ENCODE measurements at regions not wholly inside any gene's neighbourhood (a gene's known extent, or its start where the extent isn't known, plus 50 kb on each side); places are given as distances from the start of the nearest gene placed in this dataset.

DNA sequence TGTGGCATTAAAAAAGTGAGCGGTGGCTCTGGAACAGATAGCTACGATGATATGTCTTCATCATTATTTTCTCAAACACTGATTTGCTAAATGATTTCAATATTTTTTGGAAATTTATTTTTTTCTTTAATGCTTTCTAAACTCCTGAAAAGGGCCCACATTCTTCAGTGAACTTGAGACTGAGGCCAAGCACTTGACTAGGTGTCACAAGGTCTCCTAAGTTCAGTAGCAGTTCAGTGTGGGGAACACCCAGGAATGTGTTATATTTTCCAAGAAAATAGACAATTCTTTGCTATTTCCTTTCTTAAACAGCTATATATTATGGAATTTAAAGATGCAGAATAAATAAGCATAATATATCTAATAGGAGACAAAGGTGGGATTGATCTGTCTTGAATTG is 850.9 kb downstream of the USP25 start:
- DNase-seq (ENCODE audit: low spot score), result no peak

DNA sequence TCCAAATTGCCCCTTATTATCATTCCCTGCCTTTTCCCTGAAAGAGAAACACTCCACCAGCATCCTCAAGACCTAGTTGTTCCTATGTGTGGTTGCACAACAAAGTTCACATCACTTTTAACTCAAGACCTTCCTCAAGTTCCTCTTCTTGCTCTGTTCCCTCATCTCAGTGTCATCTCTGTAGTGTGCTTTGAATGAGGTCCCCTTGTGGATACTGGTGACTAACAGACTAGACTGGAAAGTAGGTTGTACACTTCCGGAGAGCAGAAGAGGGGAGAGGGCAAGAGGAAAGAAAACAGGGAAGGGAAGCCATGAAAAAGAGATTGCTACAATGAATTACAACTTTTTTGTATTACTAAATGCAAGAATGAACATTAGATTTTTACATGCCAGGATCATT is 853.8 kb downstream of the USP25 start:
- no peak for DNase-seq (ENCODE audit: low spot score)

DNA sequence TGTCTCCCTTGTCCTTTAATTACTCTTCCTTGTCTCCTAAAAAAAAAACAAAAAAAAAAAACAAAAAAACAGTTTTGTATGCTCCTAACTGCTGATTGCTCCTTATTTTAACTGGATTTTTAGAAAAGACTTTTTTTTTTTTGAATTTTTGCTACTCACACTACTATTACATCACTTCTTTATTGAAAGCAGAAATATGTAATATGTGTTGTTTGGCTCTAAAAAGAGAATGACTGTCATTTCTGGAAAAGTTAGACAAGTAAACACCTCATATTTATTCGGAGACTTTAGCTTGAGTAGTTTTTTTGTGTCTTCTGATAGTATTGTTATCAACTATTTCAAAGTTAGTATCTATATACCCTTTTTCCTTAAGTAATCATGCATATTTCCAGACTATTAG is 855.0 kb downstream of the USP25 start:
- no peak for DNase-seq (ENCODE audit: low spot score)

DNA sequence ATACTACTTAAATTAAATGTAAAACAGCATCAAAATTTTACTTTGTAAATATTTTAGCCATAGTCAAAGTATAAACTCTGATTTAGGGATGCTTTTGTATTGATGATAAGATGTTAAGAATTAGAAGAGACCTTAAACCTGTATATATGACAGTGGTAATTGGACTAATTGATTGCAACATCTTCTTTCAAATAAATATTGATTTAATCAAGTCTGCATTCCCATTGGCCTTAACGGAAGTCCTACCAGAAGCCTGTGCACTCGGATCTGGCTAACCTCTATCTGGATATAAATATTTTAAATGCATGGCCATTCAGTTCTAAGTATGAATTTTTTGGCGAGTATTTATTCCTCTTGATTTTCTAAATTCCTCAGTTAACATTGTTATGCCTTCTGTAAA is 856.1 kb downstream of the USP25 start:
- no peak for DNase-seq (ENCODE audit: low spot score)

DNA sequence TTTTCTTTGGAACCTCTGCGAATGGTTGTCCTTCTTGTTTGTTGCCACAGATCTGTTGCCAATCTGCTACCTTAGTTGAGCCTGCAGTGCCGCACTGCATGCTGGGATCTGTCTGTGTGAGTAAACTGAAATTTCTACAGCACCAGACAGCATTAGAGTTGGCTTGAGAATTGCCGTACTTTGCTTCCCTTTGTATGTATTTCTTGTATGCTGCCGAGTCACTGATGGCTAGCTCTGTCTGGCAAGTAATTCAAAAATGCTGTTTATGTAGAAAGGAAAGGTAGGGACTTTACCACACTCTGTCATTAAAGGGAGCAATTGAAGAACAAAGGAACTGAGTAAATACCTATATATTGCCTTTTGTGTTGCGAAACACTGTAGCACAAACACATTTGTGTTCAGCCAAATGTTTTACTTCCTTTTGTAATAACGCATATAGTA is 857.4 kb downstream of the USP25 start:
- DNase-seq (ENCODE audit: low spot score), result peak; percentile 82

DNA sequence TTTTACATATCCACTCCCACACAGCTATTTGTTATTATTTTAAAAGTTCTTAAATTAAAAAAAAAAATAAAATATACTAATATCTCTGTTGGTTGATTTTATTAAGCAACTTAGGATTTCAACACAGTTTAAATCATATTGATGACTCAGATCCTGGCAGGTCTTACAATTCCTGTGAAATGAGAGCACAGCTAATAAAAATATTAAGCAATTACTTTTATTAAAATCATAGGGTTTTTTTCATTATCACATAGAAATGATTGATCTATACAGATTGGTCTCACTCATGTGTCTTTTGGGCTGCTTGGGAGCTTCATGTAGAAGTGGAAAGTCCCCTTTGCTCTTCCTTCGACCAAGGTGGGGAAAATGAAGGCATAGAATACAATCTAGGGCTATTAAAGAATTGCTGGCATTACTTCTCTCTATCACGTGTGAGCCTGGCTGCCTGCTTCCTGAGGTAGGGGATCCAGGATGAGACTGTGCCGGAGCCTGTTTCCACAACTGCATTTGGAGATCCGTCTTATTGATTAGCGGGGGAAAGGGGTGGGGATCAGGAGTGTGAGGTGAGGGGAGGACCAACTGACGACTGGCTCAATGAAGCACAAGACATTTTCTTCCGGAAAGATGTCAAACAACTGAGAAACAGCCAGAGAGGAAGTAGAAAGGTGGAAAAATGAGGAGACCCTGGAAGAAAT is 858.0 kb downstream of the USP25 start:
- DNase-seq (ENCODE audit: low spot score), result peak; percentile 19

DNA sequence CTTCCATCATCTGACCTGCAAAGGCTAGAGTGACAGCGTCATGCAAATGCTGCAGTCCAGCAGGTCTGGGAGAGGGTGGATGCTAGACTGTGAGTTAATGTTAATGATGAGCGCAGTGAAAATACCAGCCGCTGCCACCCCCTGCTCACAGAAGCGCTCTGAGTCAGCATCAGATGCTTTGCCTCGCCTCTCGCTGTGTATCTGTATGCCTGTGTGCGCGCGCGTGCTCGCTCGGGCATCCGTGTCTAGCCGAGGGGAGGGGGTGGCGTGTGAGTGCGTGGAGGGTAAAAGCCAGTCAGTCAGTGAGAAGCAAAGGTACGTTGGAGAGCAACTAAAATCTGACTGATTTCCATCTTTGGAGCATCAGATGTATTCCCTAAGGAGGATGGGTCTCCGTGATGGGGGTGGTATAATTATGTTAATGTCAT is 858.7 kb downstream of the USP25 start:
- peak; percentile 92 for DNase-seq (ENCODE audit: low spot score)

DNA sequence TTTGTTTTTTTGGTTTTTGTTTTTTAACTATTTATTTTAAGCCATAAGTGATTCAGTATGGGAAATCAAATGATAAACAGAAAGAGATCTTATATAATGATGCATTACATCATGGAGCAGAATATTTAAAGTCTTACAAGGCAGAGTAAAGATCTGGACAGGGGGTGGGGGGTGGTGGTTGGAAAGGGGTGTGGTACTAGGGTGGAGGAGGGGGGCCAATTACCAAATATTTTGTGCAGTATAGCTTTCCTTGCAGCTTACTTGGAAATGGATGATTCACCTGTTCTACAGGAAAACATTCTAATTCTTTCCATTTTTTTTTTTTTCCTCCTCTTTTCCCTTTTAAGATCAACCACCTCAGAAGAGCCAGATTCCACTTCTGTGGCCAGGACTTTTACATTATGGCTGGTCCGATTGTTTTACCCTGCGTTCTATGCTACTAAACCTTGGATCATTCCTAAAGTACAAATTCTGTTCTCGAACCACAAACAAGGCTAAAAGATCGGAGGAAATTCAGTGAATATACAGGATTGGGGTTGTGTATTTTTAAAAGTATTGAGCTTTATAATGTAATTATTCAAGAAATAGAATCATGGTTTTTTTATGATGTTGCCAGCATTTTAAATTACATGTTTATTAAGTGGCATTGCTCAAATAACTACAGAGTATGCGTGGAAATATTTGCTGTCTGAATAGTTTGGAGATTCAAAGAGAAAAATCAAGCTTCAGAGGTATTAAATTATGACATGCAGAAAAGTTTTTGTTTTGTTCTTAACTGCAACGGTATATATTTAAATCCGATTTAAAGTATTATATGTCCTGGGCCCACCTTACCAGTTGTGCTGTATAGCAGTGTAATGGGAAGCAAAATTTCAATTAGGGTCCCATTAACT is 859.5 kb downstream of the USP25 start:
- DNase-seq (ENCODE audit: low spot score), result peak; percentile 22

DNA sequence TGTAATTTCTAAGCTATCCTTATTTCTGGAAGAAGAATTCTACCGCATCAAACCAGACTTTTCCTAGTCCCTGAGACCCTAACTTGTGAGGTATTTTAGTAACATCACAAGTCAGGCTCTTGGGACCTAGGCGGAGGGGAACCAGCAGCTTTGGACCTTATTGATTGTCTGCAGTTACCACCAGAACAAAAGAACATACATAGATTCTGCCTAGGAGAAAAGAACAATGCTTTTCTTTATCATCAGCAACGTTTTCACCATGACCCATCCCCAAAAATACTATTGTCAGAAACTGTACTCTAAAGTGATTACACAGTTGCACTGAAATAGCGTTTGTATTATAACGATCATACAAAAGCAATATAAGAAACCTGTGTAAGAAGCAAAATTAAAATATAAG is 860.4 kb downstream of the USP25 start:
- no peak for DNase-seq (ENCODE audit: low spot score)

DNA sequence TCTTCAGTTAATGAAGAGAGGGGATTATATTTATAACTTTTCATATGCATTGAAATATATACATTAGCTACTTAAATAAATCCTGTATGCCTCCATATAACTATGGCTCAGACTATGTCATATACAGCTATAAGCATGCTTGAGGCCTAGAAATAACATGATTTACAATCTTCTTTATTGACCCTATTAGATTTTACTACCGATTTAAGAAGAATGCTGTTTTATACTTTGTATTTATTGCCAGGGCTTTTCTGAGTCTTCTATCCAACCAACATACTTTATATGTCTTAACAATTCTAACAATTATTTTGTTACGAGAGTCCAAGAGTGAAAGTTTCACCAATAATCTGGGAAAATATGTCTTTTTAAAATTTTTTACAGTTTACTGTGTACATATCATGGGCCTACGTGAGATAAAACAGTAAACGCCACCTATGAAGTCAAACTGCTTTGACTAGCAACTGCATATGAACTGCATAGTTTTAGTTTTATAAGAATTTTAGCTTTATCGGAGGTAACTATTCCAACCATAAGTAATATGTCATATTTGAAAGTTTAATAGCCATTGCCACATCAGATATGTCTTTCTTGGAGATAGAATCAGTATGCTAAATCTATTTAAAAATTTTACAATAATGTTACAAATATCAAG is 861.0 kb downstream of the USP25 start:
- no peak for DNase-seq (ENCODE audit: low spot score)

DNA sequence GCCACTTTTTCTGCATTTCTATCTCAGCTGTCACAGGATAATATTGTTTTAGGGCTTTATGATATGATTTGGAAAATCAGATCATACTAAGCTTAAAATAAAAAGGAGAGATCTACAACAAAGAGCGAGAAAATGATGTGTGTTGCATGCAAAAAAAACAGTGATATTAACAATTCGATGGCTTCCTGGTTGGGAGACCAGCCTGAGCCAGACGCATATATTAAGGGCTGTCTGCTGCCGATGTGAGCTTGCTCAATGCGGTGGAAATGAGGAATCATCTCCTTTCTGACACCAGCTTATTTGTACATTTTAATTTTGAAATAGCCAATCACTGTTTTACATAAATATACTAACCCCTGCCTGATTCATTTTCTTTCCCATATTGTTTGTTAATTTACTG is 862.6 kb downstream of the USP25 start:
- DNase-seq (ENCODE audit: low spot score), result no peak

DNA sequence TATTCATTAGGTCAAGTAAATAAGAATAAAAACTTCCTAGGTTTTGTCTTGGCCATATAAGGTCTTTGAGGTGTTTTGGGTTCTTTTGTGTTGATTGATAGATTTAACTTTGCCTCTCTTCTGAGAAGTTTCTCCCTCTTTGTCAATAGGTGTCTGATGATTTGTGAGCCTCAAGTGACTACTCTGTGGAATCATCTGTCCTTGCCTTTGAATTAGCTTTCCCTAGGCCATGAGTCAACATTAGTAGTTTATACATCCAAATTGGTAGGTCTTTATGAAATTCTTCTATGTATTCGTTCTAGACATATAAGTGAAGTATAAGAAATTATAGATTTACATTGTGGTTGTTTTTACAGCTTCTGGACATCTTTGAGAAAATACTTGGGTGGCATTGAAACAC is 864.4 kb downstream of the USP25 start:
- DNase-seq (ENCODE audit: low spot score), result no peak

DNA sequence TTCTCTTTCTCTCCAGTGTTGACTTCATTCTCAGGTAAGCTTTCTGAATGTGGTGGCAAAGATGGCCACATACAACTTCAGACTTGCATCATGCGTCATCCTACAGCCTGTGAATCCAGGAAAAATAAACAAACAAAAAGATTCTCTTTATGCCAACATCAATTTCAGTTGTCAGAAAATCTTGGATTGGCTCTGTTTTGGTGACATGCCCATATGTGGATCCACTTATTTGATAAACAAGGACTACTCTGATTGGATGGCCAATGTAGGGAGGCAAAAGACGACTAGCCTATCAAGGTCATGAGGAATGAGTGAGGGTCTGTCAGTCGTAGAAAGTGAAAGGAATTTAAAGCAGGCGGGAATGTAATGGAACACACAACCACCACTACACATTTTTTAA is 866.6 kb downstream of the USP25 start:
- DNase-seq (ENCODE audit: low spot score), result no peak

DNA sequence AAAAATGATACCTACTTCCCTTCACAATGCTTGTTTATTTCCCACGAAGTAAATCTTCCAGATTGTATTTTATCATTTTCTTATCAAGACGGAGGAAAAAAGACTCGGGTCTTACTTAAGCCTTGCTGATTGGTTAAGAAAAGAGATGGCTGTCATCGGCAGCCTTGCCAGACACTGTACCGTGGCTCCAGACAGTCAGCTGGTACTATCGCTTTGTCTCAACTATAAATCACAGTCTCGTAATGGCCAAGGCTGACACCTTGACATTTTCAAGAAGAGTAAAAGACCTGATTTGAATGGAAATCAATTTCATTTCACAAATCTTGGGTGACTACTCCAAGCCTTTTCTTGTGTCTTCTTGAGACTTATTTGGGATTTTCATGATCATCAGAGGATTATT is 868.0 kb downstream of the USP25 start:
- no peak for DNase-seq (ENCODE audit: low spot score)

DNA sequence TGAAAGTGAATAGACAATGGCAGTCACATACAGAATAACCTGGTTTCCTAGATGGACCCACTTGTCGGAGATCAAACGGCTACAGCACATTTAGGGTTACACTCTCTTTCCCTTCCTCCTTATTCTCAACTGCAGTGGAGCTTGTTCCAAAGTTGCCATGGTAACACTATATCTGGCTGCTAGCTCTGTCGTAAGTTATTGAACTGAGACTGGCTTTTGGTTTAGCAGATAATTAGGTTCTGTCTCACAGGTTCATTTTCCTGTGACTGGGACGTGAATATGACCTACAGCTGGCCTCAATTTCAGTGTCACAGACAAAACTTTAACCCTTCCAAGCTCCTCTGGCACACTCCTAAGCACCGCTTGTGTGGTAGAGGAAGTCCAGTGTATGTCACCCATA is 875.8 kb downstream of the USP25 start:
- DNase-seq (ENCODE audit: low spot score), result no peak

DNA sequence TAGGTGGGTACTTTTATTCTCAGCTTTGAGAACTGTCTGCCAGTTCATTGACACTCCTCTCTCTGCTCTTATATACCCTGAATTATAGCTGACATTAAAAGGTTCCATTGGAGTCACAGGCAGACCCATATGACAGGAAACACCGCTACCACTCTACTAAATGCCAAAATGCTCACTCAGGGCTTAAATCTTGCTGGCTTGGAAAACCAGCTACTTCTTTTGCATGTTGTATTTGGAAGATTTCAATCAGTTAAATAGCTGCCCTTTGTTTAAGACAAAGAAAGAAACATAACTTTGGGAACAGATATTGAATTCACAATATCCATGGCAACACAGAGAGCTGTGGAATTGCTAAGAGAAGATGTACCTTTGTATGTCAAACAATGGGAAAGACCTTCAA is 876.5 kb downstream of the USP25 start:
- DNase-seq (ENCODE audit: low spot score), result no peak

DNA sequence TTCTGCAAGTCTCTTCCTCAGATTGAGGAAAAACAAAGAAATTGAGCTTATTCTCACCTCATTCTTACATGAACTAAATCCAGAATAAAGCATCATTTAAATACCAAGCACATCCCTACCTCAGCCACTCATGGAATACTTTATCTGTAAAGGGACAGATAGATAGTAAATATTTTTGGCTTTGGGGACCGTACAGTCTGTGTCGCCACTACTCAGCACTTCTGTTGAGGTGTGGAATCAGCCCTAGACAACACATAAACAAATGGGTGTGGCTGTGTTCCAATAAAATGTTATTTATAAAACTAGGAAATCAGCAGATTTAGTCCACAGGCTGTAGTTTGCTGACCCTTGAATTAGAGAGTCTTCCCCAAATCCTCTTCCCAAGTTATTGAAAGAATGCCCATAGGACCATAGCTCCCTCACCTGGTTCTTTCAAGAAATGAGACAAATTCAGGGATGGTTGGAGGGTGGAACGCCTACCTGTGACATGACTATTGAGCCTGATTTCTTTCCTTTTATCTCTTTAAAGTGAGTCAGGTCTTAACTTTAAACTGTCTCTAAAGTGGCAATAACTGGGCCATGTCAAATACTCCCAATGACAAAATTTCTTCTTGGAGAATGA is 878.5 kb downstream of the USP25 start:
- DNase-seq (ENCODE audit: low spot score), result no peak

DNA sequence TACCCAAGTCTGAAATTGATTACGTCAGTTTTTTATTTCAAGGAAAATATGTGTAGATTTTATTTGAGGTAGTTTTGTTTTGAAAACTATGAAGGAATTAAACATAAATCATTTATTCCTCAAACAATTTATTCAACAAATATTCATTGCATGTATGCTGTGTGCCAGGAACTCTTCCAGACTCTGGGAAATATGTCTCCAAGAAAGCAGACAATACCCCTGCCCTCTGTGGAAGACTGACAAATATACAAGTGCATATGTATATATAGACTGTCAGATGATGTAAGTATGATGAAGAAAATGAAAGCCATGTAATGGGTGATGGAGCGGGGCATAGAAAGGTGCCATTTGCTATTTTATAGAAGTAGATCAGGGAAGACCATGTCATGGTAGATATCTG is 889.5 kb downstream of the USP25 start:
- no peak for DNase-seq (ENCODE audit: low spot score)

DNA sequence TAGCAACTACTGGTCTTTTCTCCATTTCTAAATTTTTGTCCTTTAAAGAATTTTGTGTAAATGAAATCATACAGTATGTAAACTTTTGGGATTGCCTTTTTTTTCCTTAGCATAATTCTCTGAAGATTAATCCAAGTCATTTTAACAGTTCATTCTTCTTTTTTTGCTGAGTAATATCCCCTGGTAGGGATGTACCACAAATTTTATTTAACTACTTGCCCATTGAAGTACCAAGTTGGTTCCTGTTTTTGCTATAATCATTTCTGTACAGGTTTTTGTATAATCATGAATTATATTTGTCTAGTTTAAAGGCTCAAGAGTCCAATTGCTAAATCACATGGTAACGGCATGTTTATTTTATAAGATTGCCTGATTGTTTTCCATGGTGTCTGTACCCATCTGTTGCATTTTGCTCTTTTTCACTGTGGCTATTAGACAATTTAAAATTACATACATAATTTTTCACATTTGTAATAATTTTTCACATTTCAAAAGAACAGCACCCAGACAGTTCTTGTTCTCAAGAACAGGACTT is 891.1 kb downstream of the USP25 start:
- no peak for DNase-seq (ENCODE audit: low spot score)

DNA sequence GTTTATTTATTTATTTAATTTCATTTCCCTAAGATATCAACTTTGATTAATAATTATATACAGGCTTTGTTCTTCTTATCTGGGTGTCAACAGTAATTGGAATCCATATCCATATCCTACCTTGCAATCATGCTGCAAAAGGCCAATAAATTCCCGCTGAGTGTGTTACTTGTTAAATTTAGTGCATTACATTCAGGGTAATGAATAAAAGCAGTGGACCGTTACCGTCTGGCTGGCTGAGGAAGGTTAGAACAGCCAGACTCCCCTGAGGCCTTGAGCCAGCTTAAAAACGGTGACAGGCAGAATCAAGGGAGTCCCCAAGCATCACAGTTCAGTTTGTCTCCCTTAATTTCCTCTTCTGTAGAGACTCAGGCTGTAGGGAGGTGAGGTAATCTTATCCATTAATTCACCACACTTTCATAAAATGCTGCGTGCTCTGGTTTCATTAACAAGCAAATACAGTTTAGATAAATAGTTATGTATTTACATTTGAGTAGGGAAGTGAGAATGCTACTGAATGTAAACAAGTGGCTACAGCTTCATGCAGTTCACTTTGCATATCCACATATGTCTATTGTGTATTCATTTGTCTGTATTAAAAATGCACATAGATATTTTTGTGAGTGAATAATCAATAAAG is 888.2 kb upstream of the CXADR start:
- no peak for DNase-seq (ENCODE audit: low spot score)

DNA sequence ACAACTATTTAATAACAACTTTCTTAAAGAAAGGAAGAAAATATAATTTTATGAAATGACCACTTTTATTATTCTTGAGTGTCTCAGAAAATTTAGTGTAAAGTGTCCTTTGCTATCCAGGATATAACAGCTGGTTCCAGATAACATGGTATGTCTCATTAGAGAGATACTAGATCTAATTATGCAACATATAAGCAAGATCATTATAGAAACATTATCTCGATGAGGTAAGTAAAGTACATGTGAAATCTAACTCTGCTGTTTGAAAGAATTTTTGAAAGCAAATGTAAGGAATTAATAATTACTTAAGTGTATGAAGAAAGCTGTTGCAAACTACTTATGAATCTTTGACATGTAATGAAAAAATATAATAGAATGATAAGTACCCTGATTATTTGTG is 887.4 kb upstream of the CXADR start:
- no peak for DNase-seq (ENCODE audit: low spot score)
